Liver (tissue), 3 donors: ENCODE measurements at regions not wholly inside any gene's neighbourhood (a gene's known extent, or its start where the extent isn't known, plus 50 kb on each side); places are given as distances from the start of the nearest gene placed in this dataset.

Experiments used
- CTCF ChIP-seq: fragments of 150-350 bp; IDR thresholded peaks from 2 replicates; pipeline ENCODE4 v1.5.1; 2017; ENCODE audit warnings: improper control_type of control experiment, low read depth, low read length; ENCODE audit not compliant: missing input control
- EGR1 ChIP-seq, 2 donors: IDR thresholded peaks; 2 replicates each; pipeline ENCODE4 v1.6.1; 2016 to 2018; ENCODE audit warnings: antibody characterized with exemption in 2 of 2, low read depth in 2 of 2
- FOXA1 ChIP-seq: IDR thresholded peaks from 2 replicates; pipeline ENCODE4 v1.6.1; 2016; ENCODE audit warnings: antibody characterized with exemption
- FOXA2 ChIP-seq: IDR thresholded peaks from 2 replicates; pipeline ENCODE4 v1.6.1; 2016; ENCODE audit warnings: antibody characterized with exemption
- HNF4G ChIP-seq: IDR thresholded peaks from 2 replicates; pipeline ENCODE4 v1.6.1; 2016; ENCODE audit warnings: antibody characterized with exemption
- JUND ChIP-seq, 2 donors: IDR thresholded peaks; 2 replicates each; pipeline ENCODE4 v1.6.1; 2016; ENCODE audit warnings: antibody characterized with exemption in 2 of 2
- RAD21 ChIP-seq, 2 donors: IDR thresholded peaks; 2 replicates each; pipeline ENCODE4 v1.6.1; 2016; ENCODE audit warnings: antibody characterized with exemption in 2 of 2, mild to moderate bottlenecking in 2 of 2
- SP1 ChIP-seq: IDR thresholded peaks from 2 replicates; pipeline ENCODE4 v1.6.1; 2018; ENCODE audit warnings: antibody characterized with exemption, mild to moderate bottlenecking
- YY1 ChIP-seq: IDR thresholded peaks from 2 replicates; pipeline ENCODE4 v1.6.1; 2016; ENCODE audit warnings: antibody characterized with exemption, mild to moderate bottlenecking
- TF ChIP-seq, protein P1 (sequence below): IDR thresholded peaks from 2 replicates; pipeline ENCODE4 v1.6.1; 2016; ENCODE audit warnings: antibody characterized with exemption
- donor health status: healthy.
- donor health status: healthy.

DNA sequence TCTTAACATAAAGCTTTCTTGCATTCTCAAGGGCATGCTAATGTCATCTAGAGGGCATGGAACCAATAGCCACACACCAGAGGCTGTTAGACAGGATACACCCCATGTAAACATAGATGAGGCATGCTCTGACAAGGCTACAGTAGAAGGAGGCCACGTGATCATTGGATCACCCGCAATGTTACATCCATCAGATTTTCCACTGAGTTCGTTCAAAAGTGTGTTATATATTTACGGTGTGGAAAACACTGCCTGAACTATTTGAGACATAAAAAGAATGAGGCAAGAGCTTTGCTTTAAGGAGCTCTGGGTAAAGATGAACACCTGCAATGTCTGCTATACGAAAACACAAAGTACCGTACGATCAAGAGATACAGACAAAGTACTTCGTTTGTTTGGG, 817.5 kb upstream of the SLC10A2 start:
- TF ChIP-seq CTCF = no peak
- TF ChIP-seq RAD21 (IDR thresholded peaks at IDR 0.05) = no peak
- TF ChIP-seq, protein P1, sequence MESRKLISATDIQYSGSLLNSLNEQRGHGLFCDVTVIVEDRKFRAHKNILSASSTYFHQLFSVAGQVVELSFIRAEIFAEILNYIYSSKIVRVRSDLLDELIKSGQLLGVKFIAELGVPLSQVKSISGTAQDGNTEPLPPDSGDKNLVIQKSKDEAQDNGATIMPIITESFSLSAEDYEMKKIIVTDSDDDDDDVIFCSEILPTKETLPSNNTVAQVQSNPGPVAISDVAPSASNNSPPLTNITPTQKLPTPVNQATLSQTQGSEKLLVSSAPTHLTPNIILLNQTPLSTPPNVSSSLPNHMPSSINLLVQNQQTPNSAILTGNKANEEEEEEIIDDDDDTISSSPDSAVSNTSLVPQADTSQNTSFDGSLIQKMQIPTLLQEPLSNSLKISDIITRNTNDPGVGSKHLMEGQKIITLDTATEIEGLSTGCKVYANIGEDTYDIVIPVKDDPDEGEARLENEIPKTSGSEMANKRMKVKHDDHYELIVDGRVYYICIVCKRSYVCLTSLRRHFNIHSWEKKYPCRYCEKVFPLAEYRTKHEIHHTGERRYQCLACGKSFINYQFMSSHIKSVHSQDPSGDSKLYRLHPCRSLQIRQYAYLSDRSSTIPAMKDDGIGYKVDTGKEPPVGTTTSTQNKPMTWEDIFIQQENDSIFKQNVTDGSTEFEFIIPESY = no peak
- TF ChIP-seq HNF4G = no peak
- TF ChIP-seq FOXA2 = no peak
- TF ChIP-seq SP1 = no peak
- TF ChIP-seq FOXA1 = no peak
- TF ChIP-seq YY1 = no peak
- TF ChIP-seq EGR1 (IDR thresholded peaks at IDR 0.05; ENCODE audit: low read depth in 2 of 2) = no peak
- no peak for TF ChIP-seq JUND (IDR thresholded peaks at IDR 0.05)
